ENCODE measurements at regions not wholly inside any gene's neighbourhood (a gene's known extent, or its start where the extent isn't known, plus 50 kb on each side); places are given as distances from the start of the nearest gene placed in this dataset.

DNA sequence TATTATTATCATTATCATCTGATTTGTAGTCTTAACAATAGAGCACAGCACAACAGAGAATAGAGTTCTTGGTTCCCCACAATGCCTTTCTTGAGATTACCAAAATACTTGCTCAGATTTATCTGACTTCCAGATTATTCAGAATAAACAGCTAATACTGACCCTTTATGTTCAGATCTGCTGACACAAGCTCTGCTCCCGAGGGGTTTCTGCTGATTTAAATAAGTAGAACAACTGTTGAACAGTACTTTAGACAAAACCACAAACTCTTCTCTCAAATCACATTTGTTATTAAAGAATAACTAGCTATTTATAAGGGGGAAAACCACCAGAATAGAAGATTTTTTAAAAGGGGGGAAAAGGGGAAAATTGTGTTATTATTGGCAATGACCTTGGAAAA lies 380.2 kb upstream of the ATP11B start:
- in situ Hi-C loops (cut with MboI; ENCODE audit: low sequenced_read_pairs) (no loop called here), intact Hi-C loops (cut with micrococcal nuclease) (no loop called here), dilution Hi-C loops (cut with HindIII; ENCODE audit: low sequenced_read_pairs, unreplicated experiment) (no loop called here)
- H3K14ac ChIP-seq (replicated peaks; ENCODE audit: low read depth, low read length): no peak overlapping the region
- H3K9me3 ChIP-seq (ENCODE audit: control insufficient read depth, insufficient read depth, low read length): peaks cover 18% of the 10 kb centered on the region
- ATAC-seq (ENCODE audit: low read depth) (no peak), DNase-seq (no peak)
- no peak overlapping the region for H4K5ac ChIP-seq (ENCODE audit: low read depth, low read length)
- no peak overlapping the region for H2BK120ac ChIP-seq (ENCODE audit: low read depth, low read length)
- H3K27ac ChIP-seq (ENCODE audit: insufficient read depth, low read length): no peak overlapping the region
- no peak overlapping the region for H3K9ac ChIP-seq (ENCODE audit: low read depth, low read length)
- H3K56ac ChIP-seq (ENCODE audit: extremely low read depth, insufficient read depth, low read length): no peak overlapping the region
- ChIA-PET CTCF (no interaction called here), POLR2A (ENCODE audit: unreplicated experiment) (no interaction called here)
- no peak overlapping the region for H2BK15ac ChIP-seq (ENCODE audit: low read depth, low read length)
- no peak overlapping the region for H3K18ac ChIP-seq (ENCODE audit: low read depth, low read length)
- H2BK5ac ChIP-seq (ENCODE audit: low read depth, low read length, poor library complexity, severe bottlenecking): no peak overlapping the region
- H3K27me3 ChIP-seq (ENCODE audit: control insufficient read depth, insufficient read depth, low read length): no peaks in the 10 kb centered on the region
- no peaks in the 10 kb centered on the region for H4K20me1 ChIP-seq (ENCODE audit: insufficient read depth, low read length)
- WGBS, 2 experiments (ENCODE audit: extremely low coverage in 2 of 2, insufficient read length in 1 of 2): no CpG with 5 or more reads among the region's 1 CpG
- no peaks in the 10 kb centered on the region for H3K4me1 ChIP-seq (ENCODE audit: control insufficient read depth, insufficient read depth, low read length)
- no peak overlapping the region for H2AK5ac ChIP-seq (ENCODE audit: low read depth, low read length)
- no peak overlapping the region for H3K4me2 ChIP-seq (ENCODE audit: low read depth, low read length)
- no peak for TF ChIP-seq RFX5 (IDR thresholded peaks at IDR 0.05; ENCODE audit: low read depth, low read length)
- TF ChIP-seq, protein P1, sequence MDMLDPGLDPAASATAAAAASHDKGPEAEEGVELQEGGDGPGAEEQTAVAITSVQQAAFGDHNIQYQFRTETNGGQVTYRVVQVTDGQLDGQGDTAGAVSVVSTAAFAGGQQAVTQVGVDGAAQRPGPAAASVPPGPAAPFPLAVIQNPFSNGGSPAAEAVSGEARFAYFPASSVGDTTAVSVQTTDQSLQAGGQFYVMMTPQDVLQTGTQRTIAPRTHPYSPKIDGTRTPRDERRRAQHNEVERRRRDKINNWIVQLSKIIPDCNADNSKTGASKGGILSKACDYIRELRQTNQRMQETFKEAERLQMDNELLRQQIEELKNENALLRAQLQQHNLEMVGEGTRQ (IDR thresholded peaks at IDR 0.05; ENCODE audit: low read depth, low read length): no peak
- TF ChIP-seq FOS (IDR thresholded peaks at IDR 0.05; ENCODE audit: low read depth, low read length): no peak
- TF ChIP-seq NFE2L2 (IDR thresholded peaks at IDR 0.05; ENCODE audit: low read depth, low read length): no peak
- TF ChIP-seq SMC3 (IDR thresholded peaks at IDR 0.05; ENCODE audit: low read depth, low read length): no peak
- TF ChIP-seq MAFK (IDR thresholded peaks at IDR 0.05; ENCODE audit: low read depth, low read length): no peak
- no peak for TF ChIP-seq MAZ (IDR thresholded peaks at IDR 0.05; ENCODE audit: borderline replicate concordance, low read depth, low read length)
- no peak overlapping the region for H3K23ac ChIP-seq (ENCODE audit: low read depth, low read length)
- no peak overlapping the region for H3K4me3 ChIP-seq (ENCODE audit: insufficient read depth, low read depth, low read length)
- H3K4ac ChIP-seq (ENCODE audit: low read depth, low read length): no peak overlapping the region
- no peak overlapping the region for H4K91ac ChIP-seq (ENCODE audit: insufficient read depth, low read depth, low read length)
- no peak overlapping the region for H2AK9ac ChIP-seq (replicated peaks; ENCODE audit: low read depth, low read length, poor library complexity)
- H3K9me1 ChIP-seq (ENCODE audit: insufficient read depth, low read length): no peaks in the 10 kb centered on the region
- H2AFZ ChIP-seq (replicated peaks; ENCODE audit: low read length, poor library complexity): no peak overlapping the region
- H4K8ac ChIP-seq (ENCODE audit: low read depth in 2 of 2, low read length in 2 of 2): no peak overlapping the region
- H3K79me1 ChIP-seq (ENCODE audit: low read depth in 1 of 2, low read length in 2 of 2): no peaks in the 10 kb centered on the region
- no TSS peak for BruUV-seq (replicated peaks)
- no peak overlapping the region for H2BK20ac ChIP-seq (ENCODE audit: low read depth, low read length)
- H3K36me3 ChIP-seq (ENCODE audit: control insufficient read depth, insufficient read depth, low read length): no peaks in the 10 kb centered on the region
